ENCODE measurements at regions not wholly inside any gene's neighbourhood (a gene's known extent, or its start where the extent isn't known, plus 50 kb on each side); places are given as distances from the start of the nearest gene placed in this dataset.

GRCh38 chr12:115403689-115404088 lies 719.7 kb upstream of the TBX3 start:
- Histone ChIP-seq H3K4me3 (ENCODE audit: low read length) (no peak overlapping the region), H3K9me3 (ENCODE audit: low read length) (no peaks in the 10 kb centered on the region), H3K36me3 (ENCODE audit: insufficient read depth, low read length) (no peaks in the 10 kb centered on the region), H3K27ac (ENCODE audit: low read depth, low read length) (no peak overlapping the region), H3K27me3 (ENCODE audit: insufficient read depth, low read length, poor library complexity, severe bottlenecking) (no peaks in the 10 kb centered on the region), H3K4me1 (ENCODE audit: insufficient read depth, low read length) (no peaks in the 10 kb centered on the region)
- H3K27me3 Mint-ChIP-seq = no peaks in the 10 kb centered on the region
- CTCF ChIA-PET = no interaction called here
- no peak for DNase-seq
- H3K4me1 Mint-ChIP-seq = no peaks in the 10 kb centered on the region
- H3K4me3 Mint-ChIP-seq = no peak overlapping the region
- H3K36me3 Mint-ChIP-seq = no peaks in the 10 kb centered on the region
- peaks cover 2 to 14% (median 5%) of the 10 kb centered on the region in 5 donors for H3K9me3 Mint-ChIP-seq
- POLR2A ChIA-PET = no interaction called here
- H3K27ac Mint-ChIP-seq = no peak overlapping the region

- H3K9me3 Mint-ChIP-seq = peaks cover 2 to 12% (median 5%) of the 10 kb centered on the region in 5 donors
- H3K36me3 Mint-ChIP-seq = no peaks in the 10 kb centered on the region
- no peak overlapping the region for H3K4me3 Mint-ChIP-seq
- H3K4me1 Mint-ChIP-seq = no peaks in the 10 kb centered on the region
- H3K27me3 ChIP-seq (ENCODE audit: insufficient read depth, low read length, poor library complexity, severe bottlenecking) = no peaks in the 10 kb centered on the region
- H3K27ac ChIP-seq (ENCODE audit: low read depth, low read length) = no peak overlapping the region
- CTCF ChIA-PET = no interaction called here
- H3K4me1 ChIP-seq (ENCODE audit: insufficient read depth, low read length) = no peaks in the 10 kb centered on the region
- no peak for DNase-seq
- no peaks in the 10 kb centered on the region for H3K36me3 ChIP-seq (ENCODE audit: insufficient read depth, low read length)
- H3K27ac Mint-ChIP-seq = no peak overlapping the region
- no peaks in the 10 kb centered on the region for H3K27me3 Mint-ChIP-seq
- POLR2A ChIA-PET = no interaction called here
- no peaks in the 10 kb centered on the region for H3K9me3 ChIP-seq (ENCODE audit: low read length)
- no peak overlapping the region for H3K4me3 ChIP-seq (ENCODE audit: low read length)
Measured at GRCh38 chr12:115403253-115403652, 719.3 kb upstream of the TBX3 start.

- Mint-ChIP-seq H3K4me1 (no peaks in the 10 kb centered on the region), H3K27me3 (no peaks in the 10 kb centered on the region), H3K36me3 (no peaks in the 10 kb centered on the region), H3K9me3 (peaks cover 6 to 15% (median 6%) of the 10 kb centered on the region in 5 donors), H3K27ac (no peak overlapping the region), H3K4me3 (no peak overlapping the region)
- ChIA-PET POLR2A (no interaction called here), CTCF (no interaction called here)
- Histone ChIP-seq H3K9me3 (ENCODE audit: low read length) (no peaks in the 10 kb centered on the region), H3K4me3 (ENCODE audit: low read length) (no peak overlapping the region), H3K27me3 (ENCODE audit: insufficient read depth, low read length, poor library complexity, severe bottlenecking) (no peaks in the 10 kb centered on the region), H3K36me3 (ENCODE audit: insufficient read depth, low read length) (no peaks in the 10 kb centered on the region), H3K27ac (ENCODE audit: low read depth, low read length) (no peak overlapping the region), H3K4me1 (ENCODE audit: insufficient read depth, low read length) (no peaks in the 10 kb centered on the region)
- no peak for DNase-seq
Measured at GRCh38 chr12:115402443-115403180, 718.6 kb upstream of the TBX3 start.

- Histone ChIP-seq H3K9me3 (ENCODE audit: low read length) (no peaks in the 10 kb centered on the region), H3K27ac (ENCODE audit: low read depth, low read length) (no peak overlapping the region), H3K4me1 (ENCODE audit: insufficient read depth, low read length) (no peaks in the 10 kb centered on the region), H3K4me3 (ENCODE audit: low read length) (no peak overlapping the region), H3K27me3 (ENCODE audit: insufficient read depth, low read length, poor library complexity, severe bottlenecking) (no peaks in the 10 kb centered on the region), H3K36me3 (ENCODE audit: insufficient read depth, low read length) (no peaks in the 10 kb centered on the region)
- no peaks in the 10 kb centered on the region for H3K36me3 Mint-ChIP-seq
- no peak for DNase-seq
- ChIA-PET CTCF (no interaction called here), POLR2A (no interaction called here)
- H3K27me3 Mint-ChIP-seq = no peaks in the 10 kb centered on the region
- H3K27ac Mint-ChIP-seq = no peak overlapping the region
- peaks cover 10 to 20% (median 13%) of the 10 kb centered on the region in 5 donors for H3K9me3 Mint-ChIP-seq
- H3K4me1 Mint-ChIP-seq = no peaks in the 10 kb centered on the region
- H3K4me3 Mint-ChIP-seq = no peak overlapping the region
Measured at GRCh38 chr12:115401761-115402160, 717.8 kb upstream of the TBX3 start.

GRCh38 chr12:115400011-115400410 lies 716.0 kb upstream of the TBX3 start:
- Histone ChIP-seq H3K36me3 (ENCODE audit: insufficient read depth, low read length) (no peaks in the 10 kb centered on the region), H3K9me3 (ENCODE audit: low read length) (peaks cover 4% of the 10 kb centered on the region), H3K27ac (ENCODE audit: low read depth, low read length) (no peak overlapping the region), H3K4me3 (ENCODE audit: low read length) (no peak overlapping the region), H3K4me1 (ENCODE audit: insufficient read depth, low read length) (no peaks in the 10 kb centered on the region), H3K27me3 (ENCODE audit: insufficient read depth, low read length, poor library complexity, severe bottlenecking) (no peaks in the 10 kb centered on the region)
- H3K27me3 Mint-ChIP-seq = no peaks in the 10 kb centered on the region
- no peak overlapping the region for H3K27ac Mint-ChIP-seq
- ChIA-PET POLR2A (no interaction called here), CTCF (no interaction called here)
- no peak overlapping the region for H3K4me3 Mint-ChIP-seq
- DNase-seq = no peak
- no peaks in the 10 kb centered on the region for H3K36me3 Mint-ChIP-seq
- H3K4me1 Mint-ChIP-seq = no peaks in the 10 kb centered on the region
- H3K9me3 Mint-ChIP-seq = peaks cover 10 to 26% (median 16%) of the 10 kb centered on the region in 5 donors

GRCh38 chr12:115398311-115398781 lies 714.4 kb upstream of the TBX3 start:
- ChIA-PET POLR2A (no interaction called here), CTCF (no interaction called here)
- no peaks in the 10 kb centered on the region for H3K36me3 Mint-ChIP-seq
- peaks cover 10 to 26% (median 16%) of the 10 kb centered on the region in 5 donors for H3K9me3 Mint-ChIP-seq
- H3K4me3 ChIP-seq (ENCODE audit: low read length) = no peak overlapping the region
- H3K27ac Mint-ChIP-seq = no peak overlapping the region
- H3K27me3 ChIP-seq (ENCODE audit: insufficient read depth, low read length, poor library complexity, severe bottlenecking) = no peaks in the 10 kb centered on the region
- H3K4me1 Mint-ChIP-seq = no peaks in the 10 kb centered on the region
- no peak for DNase-seq
- no peaks in the 10 kb centered on the region for H3K27me3 Mint-ChIP-seq
- no peak overlapping the region for H3K27ac ChIP-seq (ENCODE audit: low read depth, low read length)
- H3K4me1 ChIP-seq (ENCODE audit: insufficient read depth, low read length) = no peaks in the 10 kb centered on the region
- H3K36me3 ChIP-seq (ENCODE audit: insufficient read depth, low read length) = no peaks in the 10 kb centered on the region
- peaks cover 4% of the 10 kb centered on the region for H3K9me3 ChIP-seq (ENCODE audit: low read length)
- H3K4me3 Mint-ChIP-seq = no peak overlapping the region

GRCh38 chr12:115396567-115396966 lies 712.6 kb upstream of the TBX3 start:
- Histone ChIP-seq H3K4me1 (ENCODE audit: insufficient read depth, low read length) (no peaks in the 10 kb centered on the region), H3K36me3 (ENCODE audit: insufficient read depth, low read length) (no peaks in the 10 kb centered on the region), H3K4me3 (ENCODE audit: low read length) (no peak overlapping the region), H3K27me3 (ENCODE audit: insufficient read depth, low read length, poor library complexity, severe bottlenecking) (no peaks in the 10 kb centered on the region), H3K9me3 (ENCODE audit: low read length) (peaks cover 4% of the 10 kb centered on the region), H3K27ac (ENCODE audit: low read depth, low read length) (no peak overlapping the region)
- H3K9me3 Mint-ChIP-seq = peaks cover 10 to 26% (median 16%) of the 10 kb centered on the region in 5 donors
- POLR2A ChIA-PET = no interaction called here
- H3K27ac Mint-ChIP-seq = no peak overlapping the region
- H3K36me3 Mint-ChIP-seq = no peaks in the 10 kb centered on the region
- H3K4me3 Mint-ChIP-seq = no peak overlapping the region
- CTCF ChIA-PET = no interaction called here
- no peaks in the 10 kb centered on the region for H3K27me3 Mint-ChIP-seq
- no peak for DNase-seq
- H3K4me1 Mint-ChIP-seq = no peaks in the 10 kb centered on the region

GRCh38 chr12:115394496-115395220 lies 710.7 kb upstream of the TBX3 start:
- POLR2A ChIA-PET = no interaction called here
- no peak overlapping the region for H3K4me3 Mint-ChIP-seq

More at GRCh38 chr12:115394496-115395220, 710.7 kb upstream of the TBX3 start:
- Histone ChIP-seq H3K4me1 (ENCODE audit: insufficient read depth, low read length) (no peaks in the 10 kb centered on the region), H3K27ac (ENCODE audit: low read depth, low read length) (no peak overlapping the region), H3K27me3 (ENCODE audit: insufficient read depth, low read length, poor library complexity, severe bottlenecking) (no peaks in the 10 kb centered on the region), H3K36me3 (ENCODE audit: insufficient read depth, low read length) (no peaks in the 10 kb centered on the region), H3K9me3 (ENCODE audit: low read length) (peaks cover 4% of the 10 kb centered on the region), H3K4me3 (ENCODE audit: low read length) (no peak overlapping the region)
- Mint-ChIP-seq H3K27me3 (no peaks in the 10 kb centered on the region), H3K9me3 (peaks cover 12 to 26% (median 20%) of the 10 kb centered on the region in 5 donors), H3K4me1 (no peaks in the 10 kb centered on the region), H3K27ac (no peak overlapping the region), H3K36me3 (no peaks in the 10 kb centered on the region)
- CTCF ChIA-PET = no interaction called here
- no peak for DNase-seq

Measured in CD8-positive, alpha-beta memory T cell (primary cell).